OCI-LY7 (cell line): ENCODE measurements at regions not wholly inside any gene's neighbourhood (a gene's known extent, or its start where the extent isn't known, plus 50 kb on each side); places are given as distances from the start of the nearest gene placed in this dataset.
"Not testable (repeated sequence)": the region's sequence is repeated elsewhere in the genome, so short reads cannot be mapped to it uniquely, and the experiment has no call there.

Experiments used
- BruUV-seq: library from RNA; stranded (reverse); fragments of 400-500 nt; replicated peaks from 2 replicates; lab custom pipeline; 2021; lab: Mats Ljungman, UMichigan
- CTCF ChIA-PET: fragments of 300-600 bp; sonication (Branson Sonifier 250); formaldehyde crosslinking; loops from one replicate; lab custom pipeline; 2022; ENCODE audit warnings: antibody characterized with exemption; ENCODE audit not compliant: unreplicated experiment; lab: Charles Lee
- POLR2A ChIA-PET: fragments of 300-600 bp; sonication (Branson Sonifier 250); formaldehyde crosslinking; loops from one replicate; lab custom pipeline; 2022; ENCODE audit warnings: antibody characterized with exemption; lab: Charles Lee
- DNase-seq: peaks from one replicate; pipeline ENCODE4 v3.0.0-alpha.2; 2015; ENCODE audit warnings: low spot score
- H2AFZ ChIP-seq: fragments of 200-600 bp; sonication (generic), shearing (Covaris generic); 2 replicates; pipeline ENCODE4 v1.6.1; 2014; ENCODE audit warnings: mild to moderate bottlenecking, antibody characterized with exemption, low read length, moderate library complexity
- H3K27ac ChIP-seq: fragments of 200-600 bp; sonication (generic); 2 replicates; pipeline ENCODE4 v1.5.1; 2014; ENCODE audit warnings: mixed run types, low read depth, mild to moderate bottlenecking, moderate library complexity, low read length, inconsistent platforms; ENCODE audit not compliant: poor library complexity, severe bottlenecking
- H3K36me3 ChIP-seq: fragments of 200-600 bp; sonication (generic); 2 replicates; pipeline ENCODE4 v1.6.1; 2014; ENCODE audit warnings: mild to moderate bottlenecking, antibody characterized with exemption, low read length, moderate library complexity, mixed read lengths; ENCODE audit not compliant: insufficient read depth
- H3K4me1 ChIP-seq: fragments of 200-600 bp; sonication (generic); 2 replicates; pipeline ENCODE4 v1.5.1; 2014; ENCODE audit warnings: mild to moderate bottlenecking, low read length; ENCODE audit not compliant: insufficient read depth, poor library complexity, severe bottlenecking
- H3K4me2 ChIP-seq: fragments of 200-600 bp; sonication (generic); 2 replicates; pipeline ENCODE4 v1.6.1; 2014; ENCODE audit warnings: mild to moderate bottlenecking, low read length
- H3K4me3 ChIP-seq: fragments of 200-600 bp; sonication (generic); 2 replicates; pipeline ENCODE4 v1.5.1; 2014; ENCODE audit warnings: mild to moderate bottlenecking, low read depth, low read length; ENCODE audit not compliant: poor library complexity, severe bottlenecking
- H3K79me2 ChIP-seq: fragments of 200-600 bp; sonication (generic); 2 replicates; pipeline ENCODE4 v1.6.1; 2016; ENCODE audit warnings: low read depth, mild to moderate bottlenecking, low read length, moderate library complexity, mixed read lengths; ENCODE audit not compliant: insufficient read depth
- H3K9me2 ChIP-seq: fragments of 200-600 bp; sonication (generic); 2 replicates; pipeline ENCODE4 v1.6.1; 2016; ENCODE audit warnings: mild to moderate bottlenecking, low read length, mixed read lengths; ENCODE audit not compliant: insufficient read depth
- H3K9me3 ChIP-seq: fragments of 200-600 bp; sonication (generic); 2 replicates; pipeline ENCODE4 v1.6.1; 2014; ENCODE audit warnings: mild to moderate bottlenecking, mixed run types, low read length, mixed read lengths
- H4K20me1 ChIP-seq: fragments of 200-600 bp; sonication (generic); 2 replicates; pipeline ENCODE4 v1.6.1; 2014; ENCODE audit warnings: mild to moderate bottlenecking, antibody characterized with exemption, low read length, moderate library complexity, mixed read lengths; ENCODE audit not compliant: insufficient read depth
- CTCF ChIP-seq: fragments of 200-600 bp; sonication (generic); conservative IDR thresholded peaks from 2 replicates; pipeline ENCODE4 v1.5.1; 2014; ENCODE audit warnings: mild to moderate bottlenecking, antibody characterized with exemption, low read length, moderate library complexity, mixed read lengths
- EZH2phosphoT487 ChIP-seq: fragments of 200-600 bp; sonication (generic); IDR thresholded peaks from 2 replicates; pipeline ENCODE4 v1.6.1; 2018; ENCODE audit warnings: low read depth, borderline replicate concordance, mild to moderate bottlenecking, mixed run types, antibody characterized with exemption, low read length, moderate library complexity, mixed read lengths
- intact Hi-C: fragments of 100-400 bp; cut with micrococcal nuclease; formaldehyde crosslinking; loops from one replicate; pipeline ENCODE4 v1.10.0; 2022; ENCODE audit not compliant: unreplicated experiment

- H3K4me1 ChIP-seq = peaks cover 23% of the 10 kb centered on the region
- no peaks in the 10 kb centered on the region for H4K20me1 ChIP-seq
- POLR2A ChIA-PET = no interaction called here
- H3K27ac ChIP-seq = no peak overlapping the region
- H3K4me3 ChIP-seq = no peak overlapping the region
- DNase-seq = no peak
- CTCF ChIA-PET = no interaction called here
- BruUV-seq = no TSS peak
- H3K9me3 ChIP-seq = no peaks in the 10 kb centered on the region
- no peaks in the 10 kb centered on the region for H3K79me2 ChIP-seq
- no peaks in the 10 kb centered on the region for H3K9me2 ChIP-seq
- H3K36me3 ChIP-seq = no peaks in the 10 kb centered on the region
- TF ChIP-seq CTCF (no peak), EZH2phosphoT487 (no peak)
- peak overlapping the region; percentile 60 for H3K4me2 ChIP-seq
- intact Hi-C loops = no loop called here
- H2AFZ ChIP-seq = peak overlapping the region; percentile 51; the same call in 1 of the 2 replicates
Observed at GRCh38 chr1:866095-866494, 57.6 kb upstream of the SAMD11 start.

GRCh38 chr1:866631-867299 lies 57.0 kb upstream of the SAMD11 start:
- H3K79me2 ChIP-seq, H3K4me3 ChIP-seq, H3K4me2 ChIP-seq, H3K36me3 ChIP-seq, CTCF ChIA-PET, H3K27ac ChIP-seq, H3K9me2 ChIP-seq, BruUV-seq, H2AFZ ChIP-seq, DNase-seq, H3K9me3 ChIP-seq, H4K20me1 ChIP-seq, POLR2A ChIA-PET, intact Hi-C loops: not testable (repeated sequence)
- peaks cover 23% of the 10 kb centered on the region for H3K4me1 ChIP-seq

- H3K79me2 ChIP-seq, H3K4me2 ChIP-seq, CTCF ChIA-PET, H3K9me2 ChIP-seq, POLR2A ChIA-PET, H2AFZ ChIP-seq, H3K4me3 ChIP-seq, H3K27ac ChIP-seq, BruUV-seq, H3K36me3 ChIP-seq, intact Hi-C loops, DNase-seq, H4K20me1 ChIP-seq, H3K9me3 ChIP-seq: not testable (repeated sequence)
- peaks cover 23% of the 10 kb centered on the region for H3K4me1 ChIP-seq
Observed at GRCh38 chr1:867550-867949, 56.2 kb upstream of the SAMD11 start.
